Liver (tissue), 3 donors: ENCODE measurements at regions not wholly inside any gene's neighbourhood (a gene's known extent, or its start where the extent isn't known, plus 50 kb on each side); places are given as distances from the start of the nearest gene placed in this dataset.

ENCODE experiments used
- ATF3 ChIP-seq: IDR thresholded peaks from 2 replicates; pipeline ENCODE4 v1.6.1; 2016; ENCODE audit warnings: antibody characterized with exemption
- CTCF ChIP-seq: fragments of 150-350 bp; IDR thresholded peaks from 2 replicates; pipeline ENCODE4 v1.5.1; 2017; ENCODE audit warnings: improper control_type of control experiment, low read depth, low read length; ENCODE audit not compliant: missing input control
- FOXA2 ChIP-seq: IDR thresholded peaks from 2 replicates; pipeline ENCODE4 v1.6.1; 2016; ENCODE audit warnings: antibody characterized with exemption
- HNF4A ChIP-seq, 2 donors: conservative IDR thresholded peaks; 2 replicates each; pipeline ENCODE4 v1.6.1; 2016; ENCODE audit warnings: antibody characterized with exemption in 2 of 2, mild to moderate bottlenecking in 2 of 2
- HNF4G ChIP-seq: IDR thresholded peaks from 2 replicates; pipeline ENCODE4 v1.6.1; 2016; ENCODE audit warnings: antibody characterized with exemption
- JUND ChIP-seq, 2 donors: IDR thresholded peaks; 2 replicates each; pipeline ENCODE4 v1.6.1; 2016; ENCODE audit warnings: antibody characterized with exemption in 2 of 2
- MAX ChIP-seq: IDR thresholded peaks from 2 replicates; pipeline ENCODE4 v1.6.1; 2016; ENCODE audit warnings: antibody characterized with exemption
- RAD21 ChIP-seq, 2 donors: IDR thresholded peaks; 2 replicates each; pipeline ENCODE4 v1.6.1; 2016; ENCODE audit warnings: antibody characterized with exemption in 2 of 2, mild to moderate bottlenecking in 2 of 2
- REST ChIP-seq: IDR thresholded peaks from 2 replicates; pipeline ENCODE4 v1.6.1; 2016; ENCODE audit warnings: antibody characterized with exemption, mild to moderate bottlenecking
- RXRA ChIP-seq, 2 donors: IDR thresholded peaks; 2 replicates each; pipeline ENCODE4 v1.6.1; 2017 to 2018; ENCODE audit warnings: antibody characterized with exemption in 2 of 2, mild to moderate bottlenecking in 1 of 2
- TAF1 ChIP-seq: conservative IDR thresholded peaks from 2 replicates; pipeline ENCODE4 v1.6.1; 2016; ENCODE audit warnings: antibody characterized with exemption, mild to moderate bottlenecking
- YY1 ChIP-seq: IDR thresholded peaks from 2 replicates; pipeline ENCODE4 v1.6.1; 2016; ENCODE audit warnings: antibody characterized with exemption, mild to moderate bottlenecking
- ZBTB33 ChIP-seq: IDR thresholded peaks from 2 replicates; pipeline ENCODE4 v1.6.1; 2016; ENCODE audit warnings: antibody characterized with exemption
- donor health status: healthy.
- donor health status: healthy.

- TF ChIP-seq CTCF = no peak
- no peak for TF ChIP-seq MAX
- no peak for TF ChIP-seq ATF3
- TF ChIP-seq YY1 = no peak
- TF ChIP-seq ZBTB33 = no peak
- no peak for TF ChIP-seq FOXA2
- no peak for TF ChIP-seq HNF4G
- TF ChIP-seq RAD21 (IDR thresholded peaks at IDR 0.05) = no peak
- no peak for TF ChIP-seq RXRA (IDR thresholded peaks at IDR 0.05)
- TF ChIP-seq JUND (IDR thresholded peaks at IDR 0.05) = no peak
- TF ChIP-seq TAF1 = no peak
- no peak for TF ChIP-seq HNF4A (conservative IDR thresholded peaks at IDR 0.05)
- TF ChIP-seq REST = no peak
These were observed 193.6 kb downstream of the FGFR2 start for GRCh38 chr10:121404611-121405010.
